ENCODE measurements at regions not wholly inside any gene's neighbourhood (a gene's known extent, or its start where the extent isn't known, plus 50 kb on each side); places are given as distances from the start of the nearest gene placed in this dataset.
"Not testable (repeated sequence)": the region's sequence is repeated elsewhere in the genome, so short reads cannot be mapped to it uniquely, and the experiment has no call there.

DNA sequence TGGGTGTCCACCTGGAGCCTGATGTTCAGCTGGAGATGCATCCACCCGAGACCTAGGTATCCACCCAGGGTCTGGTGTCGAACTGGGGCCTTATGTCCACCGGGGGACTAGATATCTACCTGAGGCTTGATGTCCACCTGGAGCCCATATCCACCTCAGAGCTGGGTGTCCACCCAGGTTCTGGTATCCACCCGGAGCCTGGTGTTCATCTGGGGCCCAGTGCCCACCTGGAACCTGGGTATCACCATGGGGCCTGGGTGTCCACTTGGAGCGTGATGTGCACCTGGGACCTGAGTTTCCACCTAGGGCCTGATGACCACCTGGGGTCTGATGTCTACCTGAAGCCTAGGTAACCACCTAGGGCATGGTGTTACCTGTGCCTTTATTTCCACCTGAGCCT is 355.9 kb downstream of the KCNJ18 start:
- TF ChIP-seq, protein P1, sequence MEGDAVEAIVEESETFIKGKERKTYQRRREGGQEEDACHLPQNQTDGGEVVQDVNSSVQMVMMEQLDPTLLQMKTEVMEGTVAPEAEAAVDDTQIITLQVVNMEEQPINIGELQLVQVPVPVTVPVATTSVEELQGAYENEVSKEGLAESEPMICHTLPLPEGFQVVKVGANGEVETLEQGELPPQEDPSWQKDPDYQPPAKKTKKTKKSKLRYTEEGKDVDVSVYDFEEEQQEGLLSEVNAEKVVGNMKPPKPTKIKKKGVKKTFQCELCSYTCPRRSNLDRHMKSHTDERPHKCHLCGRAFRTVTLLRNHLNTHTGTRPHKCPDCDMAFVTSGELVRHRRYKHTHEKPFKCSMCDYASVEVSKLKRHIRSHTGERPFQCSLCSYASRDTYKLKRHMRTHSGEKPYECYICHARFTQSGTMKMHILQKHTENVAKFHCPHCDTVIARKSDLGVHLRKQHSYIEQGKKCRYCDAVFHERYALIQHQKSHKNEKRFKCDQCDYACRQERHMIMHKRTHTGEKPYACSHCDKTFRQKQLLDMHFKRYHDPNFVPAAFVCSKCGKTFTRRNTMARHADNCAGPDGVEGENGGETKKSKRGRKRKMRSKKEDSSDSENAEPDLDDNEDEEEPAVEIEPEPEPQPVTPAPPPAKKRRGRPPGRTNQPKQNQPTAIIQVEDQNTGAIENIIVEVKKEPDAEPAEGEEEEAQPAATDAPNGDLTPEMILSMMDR (IDR thresholded peaks at IDR 0.05): not testable (repeated sequence)
- TF ChIP-seq POLR2AphosphoS5 (IDR thresholded peaks at IDR 0.05); EP300 (IDR thresholded peaks at IDR 0.05; ENCODE audit: low read depth): not testable (repeated sequence)
